ENCODE measurements at regions not wholly inside any gene's neighbourhood (a gene's known extent, or its start where the extent isn't known, plus 50 kb on each side); places are given as distances from the start of the nearest gene placed in this dataset.

GRCh38 chr12:124504273-124505000 lies 63.0 kb downstream of the NCOR2 start:
- in situ Hi-C loops (cut with MboI; ENCODE audit: low pct_unique_long_range_greater_than_20kb, low sequenced_read_pairs, unreplicated experiment), result no loop called here
- no peak for TF ChIP-seq CTCF (IDR thresholded peaks at IDR 0.05; ENCODE audit: extremely low read depth, insufficient read depth, missing control alignments)
- no peak for DNase-seq (ENCODE audit: low spot score)

DNA sequence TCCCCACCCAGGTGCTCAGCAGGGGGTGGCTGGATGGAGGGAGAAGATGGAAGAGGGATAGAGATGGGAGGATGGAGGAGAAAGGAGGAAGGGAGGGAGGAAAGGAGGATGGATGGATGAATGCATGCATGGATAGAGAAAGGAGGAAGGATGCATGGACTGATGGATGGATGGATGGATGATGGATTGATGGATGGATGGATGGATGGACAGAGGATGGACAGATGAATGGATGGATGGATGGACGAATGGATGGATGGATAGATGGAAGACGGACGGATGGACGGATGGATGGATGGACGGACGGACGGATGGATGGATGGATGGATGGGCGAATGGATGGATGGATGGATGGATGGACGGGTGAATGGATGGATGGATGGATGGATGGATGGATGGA lies 64.1 kb downstream of the NCOR2 start:
- TF ChIP-seq CTCF (IDR thresholded peaks at IDR 0.05; ENCODE audit: extremely low read depth, insufficient read depth, missing control alignments), result no peak
- no peak for DNase-seq (ENCODE audit: low spot score)
- in situ Hi-C loops (cut with MboI; ENCODE audit: low pct_unique_long_range_greater_than_20kb, low sequenced_read_pairs, unreplicated experiment), result no loop called here

DNA sequence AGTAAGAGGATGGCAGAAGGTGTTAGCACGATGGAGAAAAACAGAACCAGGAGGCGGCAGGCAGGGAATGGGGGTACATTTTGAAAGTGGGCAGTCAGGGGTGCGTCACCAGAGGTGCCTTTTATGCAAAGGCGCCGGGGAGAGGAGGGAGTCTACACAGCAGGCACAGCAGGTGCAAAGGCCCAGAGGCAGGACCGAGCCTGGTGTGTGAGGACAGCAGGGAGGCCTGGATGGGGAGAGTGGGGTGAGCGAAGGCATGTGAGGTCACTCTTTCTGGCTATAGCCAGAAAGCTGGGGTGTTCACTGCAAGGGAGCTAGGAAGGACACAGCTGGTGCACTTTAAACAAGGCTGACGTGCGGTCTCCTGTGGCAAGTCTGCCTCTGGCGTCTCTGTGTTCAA lies 65.0 kb downstream of the NCOR2 start:
- no peak for TF ChIP-seq CTCF (IDR thresholded peaks at IDR 0.05; ENCODE audit: extremely low read depth, insufficient read depth, missing control alignments)
- in situ Hi-C loops (cut with MboI; ENCODE audit: low pct_unique_long_range_greater_than_20kb, low sequenced_read_pairs, unreplicated experiment), result no loop called here
- DNase-seq (ENCODE audit: low spot score), result no peak

DNA sequence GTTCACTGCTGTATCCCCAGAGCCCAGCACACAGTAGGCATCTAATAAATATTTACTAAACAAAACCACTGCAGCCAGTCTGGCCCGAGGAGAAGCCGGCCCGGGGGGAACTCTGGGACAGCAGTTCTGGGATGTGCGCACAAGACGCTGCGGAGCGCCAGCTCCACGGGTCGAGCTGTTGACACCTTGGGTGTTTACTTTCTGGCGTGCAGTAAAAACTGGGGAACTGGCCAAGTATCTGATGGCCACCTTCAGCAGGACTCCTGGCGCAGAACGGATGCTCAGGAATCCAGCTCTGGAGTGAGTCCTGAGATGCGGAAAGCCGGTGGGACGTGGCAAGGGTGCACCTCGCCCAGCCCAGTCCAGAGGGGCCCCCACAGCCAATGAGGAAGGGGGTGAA lies 65.6 kb downstream of the NCOR2 start:
- TF ChIP-seq CTCF (IDR thresholded peaks at IDR 0.05; ENCODE audit: extremely low read depth, insufficient read depth, missing control alignments), result no peak
- no peak for DNase-seq (ENCODE audit: low spot score)
- in situ Hi-C loops (cut with MboI; ENCODE audit: low pct_unique_long_range_greater_than_20kb, low sequenced_read_pairs, unreplicated experiment), result no loop called here

- in situ Hi-C loops (cut with MboI; ENCODE audit: low pct_unique_long_range_greater_than_20kb, low sequenced_read_pairs, unreplicated experiment), result no loop called here
- no peak for TF ChIP-seq CTCF (IDR thresholded peaks at IDR 0.05; ENCODE audit: extremely low read depth, insufficient read depth, missing control alignments)
- no peak for DNase-seq (ENCODE audit: low spot score)
These were observed 66.3 kb downstream of the NCOR2 start for GRCh38 chr12:124501112-124501561.

- in situ Hi-C loops (cut with MboI; ENCODE audit: low pct_unique_long_range_greater_than_20kb, low sequenced_read_pairs, unreplicated experiment), result no loop called here
- no peak for TF ChIP-seq CTCF (IDR thresholded peaks at IDR 0.05; ENCODE audit: extremely low read depth, insufficient read depth, missing control alignments)
- DNase-seq (ENCODE audit: low spot score), result no peak
These were observed 67.5 kb downstream of the NCOR2 start for GRCh38 chr12:124499898-124500244.

Measured in GM13977 (cell line).